ENCODE measurements at regions not wholly inside any gene's neighbourhood (a gene's known extent, or its start where the extent isn't known, plus 50 kb on each side); places are given as distances from the start of the nearest gene placed in this dataset.

GRCh38 chr4:72876946-72877345 is 192.6 kb downstream of the COX18 start:
- TF ChIP-seq, protein P1, sequence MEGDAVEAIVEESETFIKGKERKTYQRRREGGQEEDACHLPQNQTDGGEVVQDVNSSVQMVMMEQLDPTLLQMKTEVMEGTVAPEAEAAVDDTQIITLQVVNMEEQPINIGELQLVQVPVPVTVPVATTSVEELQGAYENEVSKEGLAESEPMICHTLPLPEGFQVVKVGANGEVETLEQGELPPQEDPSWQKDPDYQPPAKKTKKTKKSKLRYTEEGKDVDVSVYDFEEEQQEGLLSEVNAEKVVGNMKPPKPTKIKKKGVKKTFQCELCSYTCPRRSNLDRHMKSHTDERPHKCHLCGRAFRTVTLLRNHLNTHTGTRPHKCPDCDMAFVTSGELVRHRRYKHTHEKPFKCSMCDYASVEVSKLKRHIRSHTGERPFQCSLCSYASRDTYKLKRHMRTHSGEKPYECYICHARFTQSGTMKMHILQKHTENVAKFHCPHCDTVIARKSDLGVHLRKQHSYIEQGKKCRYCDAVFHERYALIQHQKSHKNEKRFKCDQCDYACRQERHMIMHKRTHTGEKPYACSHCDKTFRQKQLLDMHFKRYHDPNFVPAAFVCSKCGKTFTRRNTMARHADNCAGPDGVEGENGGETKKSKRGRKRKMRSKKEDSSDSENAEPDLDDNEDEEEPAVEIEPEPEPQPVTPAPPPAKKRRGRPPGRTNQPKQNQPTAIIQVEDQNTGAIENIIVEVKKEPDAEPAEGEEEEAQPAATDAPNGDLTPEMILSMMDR (conservative IDR thresholded peaks at IDR 0.05), result no peak
- TF ChIP-seq EZH2 (IDR thresholded peaks at IDR 0.05; ENCODE audit: low read depth), result no peak
